HG03378 (cell line): ENCODE measurements at regions not wholly inside any gene's neighbourhood (a gene's known extent, or its start where the extent isn't known, plus 50 kb on each side); places are given as distances from the start of the nearest gene placed in this dataset.

ENCODE experiments used
- ATAC-seq: cut with Tn5 transposase; IDR thresholded peaks from one replicate; pipeline ENCODE4 v1.9.1; 2021; ENCODE audit warnings: mild to moderate bottlenecking, moderate library complexity; ENCODE audit not compliant: unreplicated experiment

- ATAC-seq = no peak
Measured at GRCh38 chr12:61357496-61357895, 902.7 kb upstream of the USP15 start.

DNA sequence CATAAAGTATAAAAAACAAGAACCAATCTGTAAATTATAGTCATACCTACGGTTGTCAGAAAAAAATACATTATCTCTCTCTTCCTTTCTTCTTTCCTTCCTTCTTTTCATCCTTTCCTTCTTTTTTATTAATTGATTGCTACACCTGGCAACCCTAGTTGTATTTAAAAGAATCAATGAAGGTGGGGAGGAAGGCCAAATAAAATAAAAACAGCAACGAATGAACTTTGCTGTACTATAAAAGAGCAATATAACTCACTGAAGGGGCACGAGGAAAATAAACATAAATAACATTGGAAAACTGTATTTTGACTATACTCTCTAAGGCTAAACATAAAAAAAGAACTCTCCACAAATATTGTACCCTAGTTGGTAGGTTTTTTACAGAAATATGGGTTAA lies 898.2 kb upstream of the USP15 start:
- ATAC-seq = no peak

- ATAC-seq = no peak
Measured at GRCh38 chr12:61365001-61365400, 895.2 kb upstream of the USP15 start.

- no peak for ATAC-seq
Measured at GRCh38 chr12:61367281-61367785, 892.9 kb upstream of the USP15 start.

GRCh38 chr12:61369241-61369910 lies 890.8 kb upstream of the USP15 start:
- no peak for ATAC-seq

GRCh38 chr12:61384511-61384910 lies 875.7 kb upstream of the USP15 start:
- no peak for ATAC-seq

DNA sequence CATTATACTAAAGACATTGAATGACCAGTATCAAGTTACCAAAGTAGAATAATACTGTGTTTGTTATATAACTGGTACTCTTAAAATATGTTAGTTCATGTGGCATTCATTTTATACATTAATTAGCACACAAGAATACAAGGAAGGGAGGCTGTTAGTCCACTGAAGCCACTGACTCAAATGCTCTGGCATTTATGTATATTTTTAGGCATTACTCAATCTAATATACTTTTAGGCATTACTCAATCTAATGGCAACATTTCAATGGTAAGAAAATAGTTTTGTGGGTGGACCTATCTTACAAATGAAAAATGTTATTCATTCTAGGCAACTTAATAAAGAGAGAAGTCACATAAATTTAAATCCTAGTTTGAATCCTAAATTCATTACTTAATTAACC lies 874.4 kb upstream of the USP15 start:
- ATAC-seq = no peak

GRCh38 chr12:61397668-61398067 lies 862.5 kb upstream of the USP15 start:
- no peak for ATAC-seq

DNA sequence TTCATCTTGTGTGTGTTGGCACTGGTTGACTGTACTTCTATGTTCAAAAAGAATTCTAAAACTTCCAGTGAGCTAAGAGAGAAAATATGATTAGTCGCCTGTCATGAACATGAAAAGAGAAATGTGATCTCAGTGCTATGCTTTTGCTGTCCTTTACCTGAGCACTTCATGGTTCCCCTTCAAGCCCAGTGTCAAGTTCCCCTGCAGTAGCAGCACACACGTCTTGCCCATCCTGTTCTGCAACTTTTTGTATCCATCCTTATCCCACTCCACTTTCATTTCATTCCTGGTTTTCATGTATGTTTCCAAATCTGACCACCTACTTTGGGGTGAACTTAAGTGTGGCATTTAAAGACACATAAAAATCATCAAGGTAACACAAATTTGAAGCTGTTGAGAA lies 848.0 kb upstream of the USP15 start:
- ATAC-seq = no peak

- no peak for ATAC-seq
Measured at GRCh38 chr12:61414470-61414869, 845.7 kb upstream of the USP15 start.

DNA sequence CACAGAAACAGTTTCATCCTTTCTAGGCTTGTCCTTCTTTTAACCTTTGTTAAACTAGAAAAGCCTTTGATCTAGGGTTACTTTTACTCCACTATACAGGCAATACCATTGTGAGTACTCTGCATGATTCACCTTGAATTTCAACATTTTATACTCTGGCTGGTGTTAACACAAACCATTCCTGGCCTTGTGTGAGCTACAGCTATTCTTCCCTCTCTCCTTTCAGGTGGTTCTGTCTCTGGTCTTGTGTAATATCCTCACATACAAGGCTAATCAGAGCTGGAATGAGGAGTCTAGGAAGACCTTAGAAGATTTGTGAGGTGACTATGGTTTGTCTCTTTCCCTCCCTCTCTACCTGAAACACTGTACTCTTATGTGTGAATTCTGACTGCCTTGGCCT lies 837.4 kb upstream of the USP15 start:
- ATAC-seq = no peak

- no peak for ATAC-seq
Measured at GRCh38 chr12:61452076-61452475, 808.1 kb upstream of the USP15 start.

DNA sequence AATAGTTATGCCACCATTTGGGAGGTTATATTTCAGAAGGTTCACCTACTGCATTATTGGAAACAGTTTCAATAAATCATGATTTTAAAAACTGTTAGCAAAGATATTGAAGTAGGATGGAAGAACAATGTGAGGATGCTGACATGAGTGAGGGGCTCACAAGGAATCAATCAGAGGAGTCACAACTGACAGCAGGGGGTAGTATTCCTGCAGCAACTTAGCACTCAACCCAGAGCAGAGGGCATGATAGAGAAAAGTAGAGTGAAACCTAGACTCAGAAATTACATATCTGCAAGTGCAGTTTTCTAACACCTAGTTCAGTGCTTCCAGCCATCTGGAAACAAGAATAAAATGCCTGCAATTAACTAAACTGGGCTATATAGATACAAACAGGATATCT lies 772.5 kb upstream of the USP15 start:
- ATAC-seq = no peak

DNA sequence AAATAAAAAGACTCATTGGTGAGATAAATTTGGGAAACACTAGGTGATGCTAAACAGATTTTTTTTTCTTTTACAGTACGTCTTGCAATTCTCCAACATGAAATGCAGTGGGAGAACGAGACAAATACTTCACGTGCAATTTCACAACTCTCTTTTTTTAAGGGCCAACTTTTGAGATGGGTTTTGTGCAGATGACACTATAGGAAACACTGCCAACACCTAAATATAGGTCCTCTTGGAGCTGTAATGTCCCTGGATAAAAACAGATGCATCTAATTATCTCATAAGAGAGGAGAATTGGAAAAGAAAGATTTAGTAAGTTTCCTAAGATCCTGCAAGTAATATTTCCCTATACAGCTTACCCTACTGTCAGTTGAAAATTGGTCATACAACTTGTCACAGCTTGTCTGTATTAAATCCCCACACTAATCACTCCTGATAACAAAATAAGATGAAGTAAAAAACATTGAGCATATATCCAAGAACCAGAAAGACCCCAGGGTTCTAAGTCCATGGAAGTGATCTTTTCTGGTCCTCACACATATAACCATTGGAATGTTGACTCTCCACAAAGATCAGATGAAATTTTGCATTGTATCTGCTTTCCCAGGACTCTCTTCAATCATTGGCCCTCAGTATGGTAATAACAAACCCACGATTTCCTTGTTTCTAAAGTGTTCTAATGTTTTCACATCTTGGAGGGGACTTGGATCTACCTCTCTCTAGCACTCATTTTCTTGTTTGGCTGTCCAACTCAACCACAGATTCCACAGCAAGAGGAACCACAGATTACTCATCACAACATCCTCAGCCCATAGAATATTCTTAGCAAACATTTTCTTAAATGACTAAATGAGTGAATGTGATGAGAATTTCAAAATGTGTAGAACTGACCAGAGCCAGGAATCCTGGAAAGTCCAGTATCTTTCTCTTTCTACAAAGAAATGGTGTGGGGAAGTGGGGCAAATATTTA lies 769.4 kb upstream of the USP15 start:
- ATAC-seq = no peak

GRCh38 chr12:61502179-61502578 lies 758.0 kb upstream of the USP15 start:
- no peak for ATAC-seq

GRCh38 chr12:61504396-61505080 lies 755.7 kb upstream of the USP15 start:
- ATAC-seq = no peak

GRCh38 chr12:61513499-61513898 lies 746.7 kb upstream of the USP15 start:
- no peak for ATAC-seq

DNA sequence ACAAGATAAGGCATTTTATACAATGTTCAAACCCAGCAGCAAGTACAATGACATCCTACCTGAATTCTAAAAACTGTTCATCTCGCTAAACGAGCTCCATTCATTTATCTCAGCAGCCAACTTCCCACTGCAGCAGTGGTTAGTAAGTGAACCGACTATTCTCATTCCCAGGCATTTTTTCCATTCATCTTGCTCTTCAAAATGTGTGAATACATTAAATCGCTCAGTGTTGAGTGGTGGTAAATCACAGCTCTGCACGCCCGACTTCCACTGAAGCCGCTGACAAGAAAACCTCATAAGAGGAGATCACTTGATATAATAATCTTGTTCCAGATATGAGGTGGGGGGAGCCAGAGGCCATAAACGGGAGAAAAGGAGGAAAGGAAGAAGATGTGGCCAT lies 746.2 kb upstream of the USP15 start:
- no peak for ATAC-seq

GRCh38 chr12:61521258-61521657 lies 738.9 kb upstream of the USP15 start:
- no peak for ATAC-seq

- no peak for ATAC-seq
Measured at GRCh38 chr12:61523276-61523992, 736.8 kb upstream of the USP15 start.

- no peak for ATAC-seq
Measured at GRCh38 chr12:61524851-61525250, 735.4 kb upstream of the USP15 start.
